Activated T-helper 1 cell treated with anti-CD3 and anti-CD28 coated beads, Interleukin-12 subunit alpha, Interleukin-12 subunit beta, Interleukin-2, Interleukin-4 antibody, amounts not matched to agents 30 ng/mL and 10 ng/mL and 1 ng/mL, durations not matched to agents 14 hours and 24 hours and 36 hours (primary cell): ENCODE measurements at regions not wholly inside any gene's neighbourhood (a gene's known extent, or its start where the extent isn't known, plus 50 kb on each side); places are given as distances from the start of the nearest gene placed in this dataset.

Experiments
- DNase-seq: peaks from one replicate; pipeline ENCODE4 v3.0.0; 2021; ENCODE audit warnings: low spot score
- H3K27ac Mint-ChIP-seq: one replicate; pipeline ENCODE4 v1.8.0; 2021; ENCODE audit warnings: mild to moderate bottlenecking, mixed read lengths
- H3K27me3 Mint-ChIP-seq: one replicate; pipeline ENCODE4 v1.8.0; 2022; ENCODE audit warnings: mild to moderate bottlenecking, moderate library complexity, mixed read lengths; ENCODE audit not compliant: insufficient read depth
- H3K36me3 Mint-ChIP-seq: one replicate; pipeline ENCODE4 v1.8.0; 2021; ENCODE audit warnings: low read depth, mixed read lengths
- H3K4me1 Mint-ChIP-seq: one replicate; pipeline ENCODE4 v1.8.0; 2021; ENCODE audit warnings: low read depth, mixed read lengths
- H3K4me3 Mint-ChIP-seq: one replicate; pipeline ENCODE4 v1.8.0; 2021; ENCODE audit warnings: mild to moderate bottlenecking, moderate library complexity, mixed read lengths
- H3K9me3 Mint-ChIP-seq: one replicate; pipeline ENCODE4 v1.8.0; 2021; ENCODE audit warnings: mixed read lengths
- intact Hi-C: fragments of 100-400 bp; cut with micrococcal nuclease; formaldehyde crosslinking; loops from one replicate; pipeline ENCODE4 v1.15.1; 2024

DNA sequence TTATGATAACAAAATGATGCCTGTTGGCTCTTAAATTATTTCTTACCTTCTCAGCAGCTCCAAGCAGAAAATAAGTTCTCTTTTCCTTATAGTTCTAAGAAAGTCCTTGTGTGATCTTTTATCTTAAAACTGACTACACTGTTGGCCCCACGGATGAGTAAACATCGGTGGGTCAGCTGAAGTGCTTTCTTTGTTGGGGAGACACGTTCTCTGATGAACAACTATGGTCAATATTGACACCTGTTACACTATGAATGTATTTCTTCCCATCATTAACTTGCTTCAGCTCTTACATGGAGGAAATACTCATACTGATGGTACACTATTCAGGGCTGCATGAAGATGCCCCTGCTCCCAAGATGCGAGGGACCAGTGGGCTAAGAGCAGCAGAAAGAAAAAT is 110.8 kb upstream of the EEA1 start:
- intact Hi-C loops = no loop called here
- Mint-ChIP-seq H3K4me1 (no peaks in the 10 kb centered on the region), H3K27me3 (peaks cover 5% of the 10 kb centered on the region), H3K4me3 (no peak overlapping the region), H3K27ac (no peak overlapping the region), H3K36me3 (no peaks in the 10 kb centered on the region), H3K9me3 (no peaks in the 10 kb centered on the region)
- no peak for DNase-seq

DNA sequence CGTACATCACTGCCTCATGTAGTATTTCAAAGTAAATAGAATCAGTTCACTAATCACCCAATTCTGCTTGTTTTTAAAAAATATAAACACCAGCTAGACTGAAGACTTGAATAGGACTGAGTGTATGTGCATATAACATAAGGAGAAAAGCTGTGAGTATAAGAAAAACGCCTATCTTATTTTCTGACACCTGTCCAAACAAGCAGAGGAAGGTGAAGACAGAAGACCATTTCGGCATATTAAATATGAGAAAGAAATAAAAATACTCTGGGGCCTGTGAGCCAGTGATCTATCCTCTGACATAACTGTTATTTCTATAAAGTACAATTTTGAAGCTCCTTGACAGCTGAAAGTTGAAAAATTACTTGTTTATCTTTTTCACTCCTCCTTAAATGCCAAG is 111.3 kb upstream of the EEA1 start:
- Mint-ChIP-seq H3K36me3 (no peaks in the 10 kb centered on the region), H3K4me1 (no peaks in the 10 kb centered on the region), H3K27ac (no peak overlapping the region), H3K4me3 (no peak overlapping the region), H3K27me3 (peaks cover 5% of the 10 kb centered on the region), H3K9me3 (no peaks in the 10 kb centered on the region)
- intact Hi-C loops = no loop called here
- no peak for DNase-seq

DNA sequence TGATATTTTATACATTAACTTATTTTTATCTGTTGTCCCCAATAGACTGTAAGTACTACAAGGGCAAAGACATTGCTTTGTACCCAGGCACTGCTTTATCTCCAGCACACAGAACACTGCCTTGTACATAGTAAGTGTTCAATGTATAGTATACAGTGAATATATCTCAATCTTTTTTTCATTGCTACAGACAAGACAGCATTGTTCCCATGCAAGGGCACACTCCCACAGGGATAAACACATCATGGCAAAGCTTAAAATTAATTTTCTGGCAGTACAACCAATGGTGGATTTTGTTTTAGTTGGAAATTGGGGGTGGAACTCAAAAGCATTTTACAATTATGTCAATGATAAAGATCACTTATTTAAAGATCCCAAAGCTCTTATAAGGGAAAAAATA is 112.3 kb upstream of the EEA1 start:
- intact Hi-C loops = no loop called here
- no peak for DNase-seq
- Mint-ChIP-seq H3K27ac (no peak overlapping the region), H3K4me3 (no peak overlapping the region), H3K36me3 (no peaks in the 10 kb centered on the region), H3K9me3 (no peaks in the 10 kb centered on the region), H3K4me1 (no peaks in the 10 kb centered on the region), H3K27me3 (peaks cover 5% of the 10 kb centered on the region)

DNA sequence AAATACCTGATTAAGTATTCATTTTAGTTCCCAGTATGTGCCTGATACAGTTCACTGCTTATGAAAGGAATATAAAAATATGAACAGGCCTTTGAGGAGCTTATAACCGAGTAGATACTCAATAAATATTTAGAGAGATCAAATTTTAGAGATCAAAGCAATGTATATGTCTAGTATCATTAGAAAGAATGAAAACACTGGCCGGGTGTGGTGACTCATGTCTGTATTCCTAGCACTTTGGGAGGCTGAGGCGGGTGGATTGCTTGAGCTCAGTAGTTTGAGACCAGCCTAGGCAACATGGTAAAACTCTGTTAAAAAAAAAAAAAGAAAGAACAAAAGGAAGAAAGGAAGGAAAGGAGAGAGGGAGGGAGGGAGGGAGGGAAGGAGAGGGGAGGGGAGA is 113.2 kb upstream of the EEA1 start:
- intact Hi-C loops = no loop called here
- H3K36me3 Mint-ChIP-seq = no peaks in the 10 kb centered on the region
- no peaks in the 10 kb centered on the region for H3K27me3 Mint-ChIP-seq
- H3K9me3 Mint-ChIP-seq = no peaks in the 10 kb centered on the region
- DNase-seq = no peak
- H3K4me1 Mint-ChIP-seq = no peaks in the 10 kb centered on the region
- H3K4me3 Mint-ChIP-seq = no peak overlapping the region
- no peak overlapping the region for H3K27ac Mint-ChIP-seq

DNA sequence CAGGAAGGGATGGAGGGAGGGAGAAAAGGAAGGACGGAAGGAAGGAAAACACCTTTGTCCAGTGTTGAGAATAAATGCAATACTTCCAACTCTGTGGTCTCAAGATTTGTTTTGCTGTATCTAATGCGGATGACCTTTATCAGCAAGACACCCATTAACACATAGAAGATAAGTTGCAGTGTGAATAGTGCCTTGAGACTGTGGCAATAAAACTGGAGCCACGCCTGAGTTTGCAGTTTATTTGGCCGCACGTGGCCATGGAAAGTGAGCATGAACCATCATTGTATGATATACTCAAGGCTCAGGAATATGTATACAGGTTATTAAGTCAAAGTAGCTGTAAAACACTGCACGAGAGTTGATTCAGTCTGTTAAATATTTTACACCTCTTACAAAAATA is 113.6 kb upstream of the EEA1 start:
- DNase-seq = no peak
- Mint-ChIP-seq H3K36me3 (no peaks in the 10 kb centered on the region), H3K9me3 (no peaks in the 10 kb centered on the region), H3K4me1 (no peaks in the 10 kb centered on the region), H3K27me3 (no peaks in the 10 kb centered on the region), H3K27ac (no peak overlapping the region), H3K4me3 (no peak overlapping the region)
- intact Hi-C loops = no loop called here

DNA sequence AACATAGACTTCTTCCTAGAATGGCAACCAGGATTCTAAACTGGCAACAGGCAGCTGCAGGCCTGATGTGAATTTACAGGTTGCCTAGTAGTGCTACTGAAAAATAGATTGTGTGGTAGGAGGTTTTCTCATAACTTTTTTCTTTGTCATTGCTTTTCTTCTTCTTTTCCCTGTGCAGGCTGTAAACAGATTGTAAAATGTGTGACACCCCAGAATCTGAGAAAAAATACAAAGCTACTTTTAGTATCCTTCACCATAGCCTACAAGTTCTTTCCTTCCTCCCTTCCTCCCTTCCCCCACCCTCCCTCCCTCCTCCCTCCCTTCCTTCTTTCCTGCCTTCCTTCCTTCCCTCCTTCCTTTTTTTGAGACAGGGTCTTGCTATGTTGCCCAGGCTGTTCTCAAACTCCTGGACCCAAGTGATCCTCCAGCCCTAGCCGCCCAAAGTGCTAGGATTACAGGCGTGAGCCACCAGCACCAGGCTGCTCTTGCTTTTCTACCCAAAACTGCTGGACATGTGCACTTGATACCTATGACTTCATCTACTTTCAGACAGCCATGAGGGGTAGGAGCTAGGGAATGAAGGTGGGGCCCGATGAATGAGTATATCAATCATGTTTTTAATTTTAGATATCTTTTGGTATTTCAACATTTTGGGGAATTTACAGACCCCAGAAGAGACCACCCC is 114.2 kb upstream of the EEA1 start:
- Mint-ChIP-seq H3K4me1 (no peaks in the 10 kb centered on the region), H3K9me3 (no peaks in the 10 kb centered on the region), H3K4me3 (no peak overlapping the region), H3K27me3 (no peaks in the 10 kb centered on the region), H3K27ac (no peak overlapping the region), H3K36me3 (no peaks in the 10 kb centered on the region)
- intact Hi-C loops = no loop called here
- DNase-seq = no peak

DNA sequence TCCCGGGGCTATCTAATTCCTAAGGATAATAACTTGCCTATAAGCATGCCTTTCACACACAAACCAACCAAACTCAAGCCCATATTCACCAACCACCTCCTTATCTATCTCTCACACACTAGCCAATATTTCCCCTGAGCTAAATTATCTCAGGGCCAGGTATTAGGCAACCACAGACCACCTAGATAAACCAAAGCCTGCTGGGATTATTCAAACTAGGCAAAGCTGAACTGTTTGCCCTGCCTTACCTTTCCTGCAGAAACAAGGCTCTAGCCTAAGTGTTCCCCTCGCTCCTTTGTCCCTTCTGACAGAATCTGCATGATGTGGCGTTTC is 114.7 kb upstream of the EEA1 start:
- intact Hi-C loops = no loop called here
- Mint-ChIP-seq H3K27me3 (no peaks in the 10 kb centered on the region), H3K4me3 (no peak overlapping the region), H3K36me3 (no peaks in the 10 kb centered on the region), H3K4me1 (no peaks in the 10 kb centered on the region), H3K9me3 (no peaks in the 10 kb centered on the region), H3K27ac (no peak overlapping the region)
- no peak for DNase-seq

DNA sequence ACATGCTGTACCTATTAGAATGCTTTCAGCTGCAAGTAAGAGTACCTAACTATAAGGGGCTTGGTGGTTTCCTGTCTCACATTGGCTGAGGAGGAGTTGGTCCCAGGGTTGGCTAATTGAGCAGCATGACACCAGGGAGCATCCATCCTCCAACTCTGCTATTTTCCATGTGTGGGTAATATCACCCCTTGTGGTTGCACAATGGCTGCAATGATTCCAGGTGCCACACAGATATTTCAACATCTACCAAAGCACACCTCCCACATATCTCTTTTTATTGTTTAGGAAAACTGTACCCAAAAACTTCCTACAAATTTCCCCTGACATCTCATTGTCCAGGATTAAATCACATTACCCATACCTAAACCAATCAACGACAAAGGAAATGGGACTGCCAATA is 118.0 kb upstream of the EEA1 start:
- DNase-seq = no peak
- Mint-ChIP-seq H3K27ac (no peak overlapping the region), H3K27me3 (no peaks in the 10 kb centered on the region), H3K36me3 (no peaks in the 10 kb centered on the region), H3K9me3 (no peaks in the 10 kb centered on the region), H3K4me1 (no peaks in the 10 kb centered on the region), H3K4me3 (no peak overlapping the region)
- intact Hi-C loops = no loop called here

DNA sequence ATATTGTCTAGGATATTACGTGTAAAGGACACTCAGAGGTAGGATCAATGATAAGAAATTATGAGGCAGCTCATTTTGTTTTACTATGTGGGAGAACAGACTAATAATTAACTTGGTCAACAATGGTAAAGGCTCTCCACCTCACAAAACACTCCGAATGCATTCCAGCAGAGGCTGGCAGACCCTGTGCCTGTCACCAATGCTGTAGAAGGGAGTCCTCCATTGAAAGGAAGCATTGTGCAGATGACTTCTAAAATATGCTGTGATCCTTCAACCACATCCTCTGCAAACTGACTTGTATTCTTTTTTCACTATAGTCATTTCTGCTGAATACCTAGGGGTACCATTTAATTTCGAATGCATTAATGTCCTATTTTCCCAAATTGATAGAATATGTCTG is 119.6 kb upstream of the EEA1 start:
- H3K4me3 Mint-ChIP-seq = no peak overlapping the region
- no peaks in the 10 kb centered on the region for H3K27me3 Mint-ChIP-seq
- no peak for DNase-seq
- H3K4me1 Mint-ChIP-seq = no peaks in the 10 kb centered on the region
- H3K27ac Mint-ChIP-seq = no peak overlapping the region
- no peaks in the 10 kb centered on the region for H3K36me3 Mint-ChIP-seq
- H3K9me3 Mint-ChIP-seq = no peaks in the 10 kb centered on the region
- intact Hi-C loops = no loop called here

DNA sequence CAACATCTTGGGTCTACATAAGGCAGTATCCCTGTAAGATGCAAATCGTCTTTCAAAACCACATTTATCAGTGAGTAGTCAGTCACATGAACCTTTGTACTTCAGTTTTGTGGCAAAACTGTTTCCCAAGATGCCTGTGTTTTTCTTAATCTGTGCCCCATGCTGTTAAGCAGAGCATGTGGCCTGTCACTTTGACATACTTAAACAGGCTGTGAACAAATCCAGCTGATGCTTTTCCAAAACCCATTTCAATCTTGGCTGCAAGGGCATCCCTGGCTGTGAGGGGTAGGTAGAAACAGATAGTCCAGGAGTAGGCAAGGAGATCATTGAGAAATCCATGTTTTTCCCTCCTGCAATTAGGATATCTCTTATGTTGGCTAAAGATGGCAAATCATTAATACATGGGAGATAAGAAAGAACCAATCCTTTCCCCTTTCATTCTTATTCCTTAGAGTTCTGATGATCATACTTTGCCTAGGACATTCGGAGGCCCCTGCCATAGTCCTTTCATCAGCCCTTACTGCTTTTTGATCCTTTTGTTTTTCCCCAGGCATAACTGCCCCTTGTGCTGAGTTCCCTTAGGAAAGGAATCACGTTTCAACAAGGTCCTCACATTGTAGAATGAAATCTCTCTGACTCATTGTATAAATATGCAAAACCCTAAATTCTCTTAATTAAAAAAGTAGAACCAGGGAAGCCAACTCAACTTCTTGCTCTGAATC is 121.1 kb upstream of the EEA1 start:
- intact Hi-C loops = no loop called here
- Mint-ChIP-seq H3K9me3 (no peaks in the 10 kb centered on the region), H3K4me1 (no peaks in the 10 kb centered on the region), H3K36me3 (no peaks in the 10 kb centered on the region), H3K4me3 (no peak overlapping the region), H3K27me3 (no peaks in the 10 kb centered on the region), H3K27ac (no peak overlapping the region)
- DNase-seq = no peak

DNA sequence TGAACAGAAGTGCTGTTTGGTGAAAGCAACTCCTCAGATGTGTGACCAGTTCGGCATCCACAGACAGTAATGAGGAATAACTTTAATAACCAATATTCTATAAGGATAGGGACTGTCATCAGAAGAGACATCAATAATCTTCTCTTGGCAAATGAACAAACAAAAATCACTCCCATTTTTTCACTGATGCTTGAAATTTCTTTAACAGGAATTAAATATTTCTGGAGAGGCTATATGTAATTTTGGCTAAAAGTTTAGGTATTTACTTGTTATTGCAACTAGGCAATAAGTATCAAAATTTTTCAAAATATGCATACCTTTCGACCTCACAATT is 121.6 kb upstream of the EEA1 start:
- no peaks in the 10 kb centered on the region for H3K4me1 Mint-ChIP-seq
- no peaks in the 10 kb centered on the region for H3K36me3 Mint-ChIP-seq
- no peak overlapping the region for H3K4me3 Mint-ChIP-seq
- H3K27ac Mint-ChIP-seq = no peak overlapping the region
- intact Hi-C loops = no loop called here
- DNase-seq = no peak
- H3K9me3 Mint-ChIP-seq = no peaks in the 10 kb centered on the region
- H3K27me3 Mint-ChIP-seq = no peaks in the 10 kb centered on the region

DNA sequence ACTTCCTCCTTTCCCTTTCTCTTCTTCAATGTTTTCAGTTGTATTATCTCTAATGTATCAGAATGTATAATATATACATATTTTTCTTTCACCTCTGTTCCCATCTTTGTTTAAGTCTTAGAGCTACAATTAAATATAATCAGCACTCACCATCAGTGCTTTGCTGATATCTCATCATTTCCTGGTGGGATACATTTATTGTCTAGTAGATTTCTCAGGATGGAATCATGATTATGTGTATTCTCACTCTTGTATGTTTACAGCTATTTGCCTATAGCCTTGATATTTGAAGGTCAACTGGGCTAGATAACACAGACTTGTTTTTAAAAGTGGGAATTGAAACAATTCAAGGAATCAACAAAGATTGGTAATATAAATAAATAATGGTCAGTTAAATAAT is 124.9 kb upstream of the EEA1 start:
- Mint-ChIP-seq H3K4me1 (no peaks in the 10 kb centered on the region), H3K27ac (no peak overlapping the region), H3K36me3 (no peaks in the 10 kb centered on the region), H3K4me3 (no peak overlapping the region), H3K9me3 (no peaks in the 10 kb centered on the region), H3K27me3 (peaks cover 2% of the 10 kb centered on the region)
- DNase-seq = no peak
- intact Hi-C loops = no loop called here

DNA sequence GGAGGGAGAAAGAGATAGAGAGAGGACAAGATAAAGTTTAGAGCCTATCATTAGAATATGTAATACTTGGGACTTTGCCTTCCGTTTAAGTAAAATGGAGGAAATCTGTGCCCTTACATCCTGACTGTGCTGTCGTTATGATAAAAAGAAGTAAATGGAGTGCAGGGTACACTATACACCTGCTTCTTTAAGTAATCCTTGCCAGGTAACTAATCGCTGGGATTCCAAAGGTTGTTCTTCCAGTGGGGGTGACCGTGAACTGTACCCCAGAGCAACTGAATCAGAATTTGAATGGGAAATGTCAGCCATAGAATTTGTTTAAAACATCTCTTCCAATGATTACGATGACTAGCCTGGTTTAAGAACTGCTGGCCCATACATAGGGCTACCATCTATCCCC is 126.1 kb upstream of the EEA1 start:
- Mint-ChIP-seq H3K9me3 (no peaks in the 10 kb centered on the region), H3K4me1 (peaks cover 3% of the 10 kb centered on the region), H3K36me3 (no peaks in the 10 kb centered on the region), H3K4me3 (no peak overlapping the region), H3K27me3 (peaks cover 2% of the 10 kb centered on the region), H3K27ac (no peak overlapping the region)
- intact Hi-C loops = no loop called here
- DNase-seq = no peak

DNA sequence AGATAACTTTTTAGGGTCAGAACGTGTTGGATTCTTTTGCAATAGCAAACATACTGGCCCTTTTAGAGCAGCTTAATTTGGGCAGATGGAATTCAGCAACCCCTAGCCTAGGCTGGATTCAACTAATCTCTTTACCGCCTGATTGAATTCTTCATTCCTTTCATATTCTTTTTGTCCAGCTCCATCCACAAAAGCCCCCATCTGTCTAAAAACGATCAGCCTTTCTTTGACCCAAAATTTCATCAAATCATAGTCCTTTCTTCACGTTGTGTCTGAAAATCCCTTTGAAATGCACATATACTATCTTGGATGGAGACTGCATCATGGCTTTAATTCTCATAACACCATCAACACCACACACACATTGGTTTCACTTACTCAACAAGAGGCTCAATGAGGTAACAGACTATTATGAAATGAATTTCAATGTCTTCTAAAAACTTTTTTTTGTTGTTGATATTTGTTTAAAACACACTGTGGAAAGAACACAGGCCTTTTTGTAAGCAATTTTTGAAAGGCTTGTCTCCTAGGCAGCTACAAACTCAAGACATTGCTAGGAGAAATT is 128.0 kb upstream of the EEA1 start:
- intact Hi-C loops = no loop called here
- no peaks in the 10 kb centered on the region for H3K9me3 Mint-ChIP-seq
- H3K4me3 Mint-ChIP-seq = no peak overlapping the region
- H3K27me3 Mint-ChIP-seq = peaks cover 2% of the 10 kb centered on the region
- H3K4me1 Mint-ChIP-seq = peaks cover 9% of the 10 kb centered on the region
- H3K27ac Mint-ChIP-seq = no peak overlapping the region
- H3K36me3 Mint-ChIP-seq = no peaks in the 10 kb centered on the region
- DNase-seq = no peak
